GM21529 (cell line): ENCODE measurements at regions not wholly inside any gene's neighbourhood (a gene's known extent, or its start where the extent isn't known, plus 50 kb on each side); places are given as distances from the start of the nearest gene placed in this dataset.
"Not testable (repeated sequence)": the region's sequence is repeated elsewhere in the genome, so short reads cannot be mapped to it uniquely, and the experiment has no call there.

ENCODE experiments used
- ATAC-seq: cut with Tn5 transposase; IDR thresholded peaks from one replicate; pipeline ENCODE4 v1.9.1; 2021; ENCODE audit not compliant: unreplicated experiment

DNA sequence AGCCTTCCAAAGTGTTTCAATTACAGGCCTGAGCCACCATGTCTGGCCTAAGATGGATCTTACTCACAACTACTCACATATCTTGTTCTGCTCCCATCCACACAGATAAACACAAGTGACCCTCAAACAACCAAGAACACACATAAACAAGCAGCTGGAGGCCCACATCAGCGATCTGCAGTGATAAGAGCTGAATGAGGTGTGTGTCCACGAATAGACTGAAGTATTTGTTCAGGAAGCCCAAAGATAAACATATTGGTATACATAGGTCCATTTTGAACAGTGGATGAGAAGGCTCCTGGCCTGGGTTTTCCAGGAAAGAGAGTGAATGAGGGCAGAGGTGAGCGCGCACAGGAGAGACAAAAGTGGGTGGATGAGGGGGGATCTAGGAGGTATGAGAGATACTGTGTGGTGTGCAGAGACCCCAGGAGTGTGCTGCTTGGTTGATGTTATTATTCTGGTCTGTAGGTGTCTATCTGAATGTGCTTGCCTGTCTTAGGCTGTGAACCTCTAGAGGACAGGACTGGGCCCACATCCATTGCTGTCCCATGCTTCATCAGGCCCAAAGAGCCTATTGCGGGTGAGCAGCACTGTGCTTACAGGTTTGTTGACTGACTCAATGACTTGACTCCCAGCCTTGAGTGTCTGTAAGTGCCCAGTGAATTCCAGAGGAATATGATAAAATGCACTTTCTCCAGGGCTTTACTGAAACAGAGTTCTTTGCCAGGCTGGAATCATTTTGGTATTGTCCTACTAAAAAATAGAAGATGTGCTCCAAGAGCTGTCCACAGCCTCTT lies 79.9 kb upstream of the ATP1A1 start:
- ATAC-seq, result no peak

DNA sequence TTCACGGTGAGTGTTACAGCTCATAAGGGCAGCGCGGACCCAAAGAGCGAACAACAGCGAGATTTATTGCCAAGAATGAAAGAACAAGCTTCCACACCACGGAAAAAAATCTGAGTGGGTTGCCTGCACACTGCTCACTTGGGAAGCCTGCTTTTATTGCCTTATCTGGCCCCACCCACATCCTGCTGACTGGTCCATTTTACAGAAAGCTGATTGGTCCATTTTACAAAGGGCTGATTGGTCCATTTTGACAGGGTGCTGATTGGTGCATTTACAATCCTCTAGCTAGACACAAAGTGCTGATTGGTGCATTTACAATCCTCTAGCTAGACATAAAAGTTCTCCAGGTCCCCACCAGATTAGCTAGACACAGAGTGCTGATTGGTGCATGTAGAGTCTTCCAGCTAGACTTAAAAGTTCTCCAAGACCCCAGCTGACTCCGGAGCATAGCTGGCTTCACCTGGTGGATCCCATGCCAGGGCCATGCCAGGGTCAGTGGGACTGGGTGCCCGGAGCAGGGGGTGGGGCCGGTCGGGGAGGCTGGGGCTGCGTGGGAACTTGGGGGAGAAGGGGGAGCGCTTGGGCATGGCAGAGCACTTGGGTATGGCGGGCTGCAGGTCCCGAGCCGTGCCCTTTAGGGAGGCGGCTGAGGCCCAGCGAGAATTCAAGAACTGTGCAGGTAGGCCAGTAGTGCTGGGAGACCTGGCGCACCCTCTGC lies 75.4 kb upstream of the ATP1A1 start:
- no peak for ATAC-seq

DNA sequence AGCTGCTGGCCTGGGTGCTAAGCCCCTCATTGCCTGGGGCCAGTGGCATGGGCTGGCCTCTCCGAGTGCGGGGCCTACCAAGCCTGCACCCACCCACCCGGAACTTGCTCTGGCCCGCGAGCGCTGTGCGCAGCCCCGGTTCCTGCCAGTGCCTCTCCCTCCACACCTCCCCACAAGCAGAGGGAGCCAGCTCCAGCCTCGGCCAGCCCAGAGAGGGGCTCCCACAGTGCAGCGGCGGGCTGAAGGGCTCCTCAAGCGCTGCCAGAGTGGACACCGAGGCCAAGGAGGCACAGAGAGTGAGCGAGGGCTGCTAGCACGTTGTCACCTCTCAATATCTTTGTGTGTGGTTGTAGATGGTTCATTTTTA lies 74.8 kb upstream of the ATP1A1 start:
- ATAC-seq, result not testable (repeated sequence)

DNA sequence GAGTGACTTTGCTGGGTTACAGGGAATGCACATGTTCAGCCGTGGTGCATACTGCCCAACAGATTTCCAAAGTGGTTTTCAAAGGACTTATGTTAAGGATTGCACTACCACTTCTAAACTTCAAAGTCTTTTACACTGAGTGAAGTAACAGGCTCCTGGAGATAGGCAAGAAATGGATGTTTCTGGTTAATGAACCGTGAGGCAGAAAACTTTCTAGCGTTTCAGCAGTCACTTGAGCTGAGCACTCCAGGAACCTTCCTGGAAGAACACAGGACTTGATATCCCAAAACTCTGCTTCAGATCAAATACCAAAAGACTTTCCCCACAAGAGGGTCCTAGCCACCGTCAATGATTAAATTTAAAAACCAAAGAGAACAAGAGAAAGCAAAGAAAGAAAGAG lies 74.3 kb upstream of the ATP1A1 start:
- ATAC-seq, result no peak

DNA sequence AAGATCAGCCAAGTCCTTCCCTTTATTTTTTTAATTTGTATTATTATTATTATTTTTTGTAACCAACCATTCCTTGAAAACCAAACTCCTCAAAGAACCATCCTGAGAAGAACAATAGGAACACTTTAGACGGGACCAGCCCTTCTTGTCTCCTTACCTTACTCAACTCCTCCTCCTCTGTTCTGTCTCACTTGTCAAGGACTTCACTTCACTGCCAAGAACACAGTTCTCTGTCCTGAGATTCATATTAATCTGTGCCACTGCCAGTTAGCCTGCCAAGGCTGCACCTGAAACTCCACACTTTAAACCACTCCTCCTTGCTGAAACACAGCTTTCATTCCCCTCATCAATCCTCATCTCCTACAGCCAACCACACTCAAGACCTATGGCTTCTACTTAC lies 73.8 kb upstream of the ATP1A1 start:
- no peak for ATAC-seq

DNA sequence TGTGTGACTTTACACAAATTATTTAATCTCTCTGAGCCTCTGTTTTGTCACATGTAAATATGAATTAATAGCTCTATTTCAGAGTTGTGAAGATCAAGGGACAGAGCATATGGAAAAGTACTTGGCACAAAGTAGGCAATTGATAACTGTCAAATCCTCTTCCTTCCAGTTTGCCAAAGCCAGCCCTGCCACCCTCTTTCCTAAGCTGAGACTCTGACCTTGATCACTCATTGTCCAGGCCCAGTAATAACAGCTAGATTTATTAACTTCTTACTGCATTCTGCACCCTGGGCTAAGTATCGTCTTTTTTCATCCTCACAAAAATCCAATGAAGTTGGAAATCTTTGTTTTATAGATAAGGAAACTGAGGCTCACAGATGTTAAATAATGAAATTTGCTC lies 70.8 kb upstream of the ATP1A1 start:
- ATAC-seq, result no peak

DNA sequence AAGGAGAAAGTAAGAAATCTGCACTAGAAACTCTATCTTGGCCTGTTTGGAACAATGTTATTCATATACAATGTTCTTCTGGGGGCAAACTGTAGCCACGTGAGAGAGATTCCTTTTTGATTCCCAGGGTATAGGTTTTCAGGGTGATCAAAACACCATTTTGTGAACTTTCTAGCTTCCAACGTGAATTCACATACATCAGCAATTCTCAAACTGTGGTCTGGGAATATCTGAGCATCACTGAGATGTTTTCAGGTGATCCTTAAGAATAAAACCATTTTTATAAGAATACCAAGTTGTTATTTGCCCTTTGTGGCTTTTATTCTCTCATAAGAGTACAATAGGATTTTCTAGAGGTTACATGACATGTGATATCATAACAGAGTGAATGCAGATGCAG lies 66.9 kb upstream of the ATP1A1 start:
- no peak for ATAC-seq

DNA sequence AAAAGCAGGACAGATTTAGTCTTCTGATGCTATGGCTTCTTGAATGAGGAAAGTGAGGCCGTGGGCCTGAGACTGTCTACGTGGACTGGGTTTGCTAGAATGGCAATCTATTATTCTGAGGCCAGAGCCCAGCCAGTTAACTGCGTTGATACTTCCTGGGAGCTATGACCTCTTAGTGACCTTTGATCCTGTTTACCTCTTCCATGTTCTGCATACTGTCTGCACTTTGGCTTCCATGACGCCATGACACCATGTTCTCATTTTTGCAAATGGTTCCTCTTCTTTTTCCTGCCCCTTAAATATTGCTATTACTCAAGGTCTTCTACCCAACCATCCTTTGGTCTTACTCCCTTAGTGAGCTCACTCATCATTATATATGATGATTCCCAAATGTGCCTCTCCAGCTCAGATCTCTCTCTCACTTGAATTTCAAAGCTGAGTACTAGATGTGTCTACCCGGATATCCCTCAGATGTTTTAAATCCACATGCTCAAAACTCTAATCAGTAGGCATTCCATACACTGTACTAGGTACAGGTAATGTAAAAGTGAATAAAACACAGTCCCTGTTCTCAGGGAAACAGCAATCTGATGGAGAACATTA lies 66.1 kb upstream of the ATP1A1 start:
- no peak for ATAC-seq

DNA sequence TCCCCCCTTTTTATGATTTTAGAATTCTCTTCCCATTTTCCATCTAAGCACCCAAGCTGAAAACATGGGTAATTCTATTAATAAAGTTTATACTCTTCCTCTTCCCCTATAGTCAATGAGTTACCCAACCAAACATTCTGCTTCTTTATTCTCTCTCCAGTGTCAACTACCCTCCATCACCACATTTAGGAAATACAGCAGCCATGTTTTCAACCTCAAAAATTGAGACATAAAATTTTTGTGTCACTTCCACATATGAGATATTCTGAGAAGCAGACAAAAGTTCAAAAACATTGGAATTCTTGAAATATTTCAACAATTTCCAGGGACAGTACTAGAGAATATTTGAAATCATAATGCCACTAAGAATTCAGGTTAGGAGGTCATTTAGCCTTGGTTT lies 64.8 kb upstream of the ATP1A1 start:
- ATAC-seq, result no peak

DNA sequence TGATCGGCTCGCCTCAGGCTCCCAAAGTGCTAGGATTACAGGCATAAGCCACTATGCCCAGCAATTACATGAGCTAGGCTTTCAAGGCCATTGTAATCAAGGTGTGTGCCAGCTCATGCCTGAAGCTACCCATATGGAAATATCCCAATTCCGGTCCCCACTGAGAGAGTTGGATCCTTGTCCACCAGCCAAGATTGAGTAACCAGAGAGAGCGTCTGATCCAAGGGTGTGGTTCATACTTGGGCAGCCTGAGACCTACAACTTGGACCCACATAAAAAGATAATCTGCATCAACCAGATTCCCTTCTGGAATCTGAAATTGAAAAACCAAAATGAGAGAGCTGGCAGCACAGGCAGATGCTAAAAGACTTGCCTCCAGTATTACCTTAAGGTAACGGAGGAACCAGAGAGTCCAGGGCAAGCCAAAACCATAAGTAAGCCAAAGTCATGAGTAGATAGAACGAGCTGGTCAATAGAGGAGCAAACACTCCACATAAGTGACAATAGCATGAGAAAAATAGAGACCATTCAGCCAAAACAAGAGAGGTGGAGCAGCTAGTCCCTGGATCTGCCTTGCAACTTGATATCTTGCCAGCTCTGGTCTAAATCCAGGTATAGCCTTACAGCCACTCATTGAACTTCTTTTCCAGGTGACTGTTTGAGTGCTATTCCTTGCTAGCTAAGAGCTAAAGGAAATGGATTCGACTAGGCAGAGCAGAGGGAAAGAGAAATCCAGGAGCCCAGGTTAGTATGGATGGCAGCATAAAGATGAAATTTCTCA lies 63.8 kb upstream of the ATP1A1 start:
- ATAC-seq, result no peak

DNA sequence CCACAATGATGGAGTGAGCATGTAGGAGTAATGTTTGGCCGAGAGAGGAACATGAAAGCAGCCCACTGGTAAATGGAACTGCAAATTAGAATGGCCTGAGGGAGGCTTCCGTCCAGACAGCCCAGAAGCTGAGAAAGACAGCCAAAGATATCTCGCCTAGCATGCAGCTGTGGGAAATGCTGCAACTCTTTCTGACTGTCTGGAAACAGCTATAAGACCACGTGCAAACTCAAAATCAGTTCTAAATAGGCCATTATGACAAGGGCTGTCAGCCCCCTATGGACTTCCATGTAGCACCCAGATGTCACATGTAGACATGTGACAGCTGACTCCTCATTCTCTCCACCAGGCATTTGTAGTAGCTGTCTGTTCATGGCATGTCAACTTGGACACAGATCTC lies 62.9 kb upstream of the ATP1A1 start:
- no peak for ATAC-seq

DNA sequence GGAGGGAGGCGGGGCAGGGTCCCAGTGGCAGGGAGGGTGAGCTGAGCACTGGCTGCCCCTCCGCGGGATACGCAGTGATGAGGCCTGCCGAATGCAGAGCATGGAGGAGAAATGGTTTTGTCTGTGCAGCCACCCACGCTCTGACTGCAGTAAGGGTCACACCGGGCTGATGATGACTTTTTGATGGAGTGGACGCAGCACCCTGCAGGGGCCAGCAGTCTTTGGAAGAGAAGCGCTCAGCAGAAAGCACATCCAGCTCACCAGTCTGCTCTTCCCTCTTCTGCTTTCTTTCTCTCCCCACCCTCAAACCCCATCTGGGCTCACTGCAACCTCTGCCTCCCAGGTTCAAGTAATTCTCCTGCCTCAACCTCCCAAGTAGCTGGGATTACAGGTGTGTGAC lies 61.9 kb upstream of the ATP1A1 start:
- no peak for ATAC-seq

DNA sequence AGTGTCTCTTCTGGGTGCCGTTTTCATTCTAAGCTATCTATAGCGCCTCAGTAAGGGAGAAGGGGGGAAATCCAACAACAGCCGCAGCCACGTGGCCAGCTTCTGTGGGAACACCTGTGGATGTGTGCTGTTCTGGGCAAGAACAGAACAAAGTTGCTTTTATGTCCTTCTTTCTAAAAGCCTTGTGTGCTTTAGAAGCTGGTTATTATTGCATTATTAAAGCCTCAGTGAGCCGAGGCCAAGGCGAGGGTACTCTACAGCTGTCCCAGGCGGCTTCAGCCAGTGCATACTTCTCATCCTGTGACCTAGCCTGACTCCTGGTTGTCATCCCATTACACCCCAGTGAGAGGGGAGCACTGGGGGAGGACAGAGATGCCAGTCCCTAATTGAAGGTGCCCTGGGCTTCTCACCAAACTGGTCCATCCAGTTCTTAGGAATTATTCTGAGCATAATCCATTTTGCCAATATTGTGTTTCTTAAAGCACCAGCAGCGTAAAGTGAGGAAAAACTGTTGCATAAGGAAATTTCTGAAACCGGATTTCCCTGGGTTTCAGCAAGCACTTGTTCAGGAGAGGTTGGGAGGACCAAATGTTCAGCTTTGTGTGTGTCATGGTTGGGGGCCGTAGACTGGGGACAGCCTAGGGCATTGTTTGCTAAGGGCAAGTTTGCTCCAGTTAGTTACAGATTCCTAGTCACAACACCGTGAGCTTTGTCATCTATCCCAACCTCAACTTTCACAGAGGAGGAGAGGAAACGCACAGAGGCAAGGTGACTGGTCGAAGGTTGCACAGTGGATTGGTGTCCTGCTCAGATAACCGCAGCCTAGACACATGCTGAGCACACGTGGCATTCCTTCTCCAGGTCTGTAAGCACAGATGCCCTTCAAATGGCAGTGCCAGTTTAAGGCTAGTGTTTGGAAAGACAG lies 61.0 kb upstream of the ATP1A1 start:
- no peak for ATAC-seq

DNA sequence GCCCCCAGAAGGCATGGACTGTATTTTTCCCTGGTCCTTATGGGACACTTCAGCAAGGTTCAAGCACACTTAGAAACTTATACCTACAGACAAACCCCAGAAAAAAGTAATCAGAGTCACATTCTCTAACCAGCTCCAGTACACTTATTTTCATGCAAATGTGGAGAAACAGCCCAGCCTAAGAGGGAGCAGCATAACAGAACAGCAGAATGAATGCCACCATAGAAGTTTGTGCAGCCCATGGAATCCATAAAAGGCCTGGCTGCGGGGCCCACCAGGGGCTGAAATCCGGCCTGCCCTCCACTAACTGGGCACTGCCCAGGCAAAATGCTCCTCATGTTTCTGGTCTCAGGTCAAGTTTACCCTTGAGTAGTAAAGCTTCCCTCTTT lies 60.4 kb upstream of the ATP1A1 start:
- no peak for ATAC-seq

DNA sequence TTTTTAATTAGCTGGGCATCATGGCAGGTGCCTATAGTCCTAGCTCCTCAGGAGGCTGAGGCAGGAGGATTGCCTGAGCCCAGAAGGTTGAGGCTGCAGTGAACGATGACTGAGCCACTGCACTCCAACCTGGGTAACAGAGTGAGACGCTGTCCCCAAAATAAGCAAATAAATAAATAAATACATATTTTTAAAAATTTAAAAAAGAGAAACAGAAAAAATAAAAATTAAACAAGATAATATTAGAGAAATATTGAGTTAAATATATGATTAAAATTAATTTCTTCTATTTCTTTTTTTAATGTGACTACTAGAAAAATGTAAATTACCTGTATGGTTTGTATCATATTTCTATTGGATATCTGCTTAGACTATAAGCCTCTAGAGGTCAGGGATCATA lies 59.3 kb upstream of the ATP1A1 start:
- no peak for ATAC-seq

DNA sequence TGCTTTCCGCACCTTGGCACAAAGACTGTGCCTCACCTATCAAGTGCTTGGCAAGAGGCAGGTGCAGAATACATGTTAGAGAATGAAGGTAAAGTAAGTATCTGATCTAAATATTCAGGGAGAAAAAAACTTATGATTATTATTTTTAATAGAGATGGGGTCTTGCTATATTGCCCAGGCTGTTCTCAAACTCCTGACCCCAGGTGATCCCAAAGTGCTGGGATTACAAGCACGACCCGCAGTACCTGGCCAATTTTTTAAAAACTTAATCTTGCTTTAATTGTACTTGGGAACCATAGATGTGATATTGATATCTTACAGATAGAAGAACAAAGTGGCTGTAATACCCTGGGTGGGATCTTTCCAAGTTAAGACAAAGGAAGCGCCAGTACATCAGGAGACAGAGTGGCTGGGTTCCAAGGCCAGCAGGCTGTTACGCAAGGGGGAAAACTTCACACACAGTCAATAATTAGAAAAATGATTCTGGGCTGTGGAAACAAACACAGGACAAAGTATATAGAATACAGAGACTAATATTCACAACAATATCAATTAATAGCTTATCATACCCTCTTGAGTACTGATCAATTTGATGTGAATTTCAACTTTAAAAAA lies 58.6 kb upstream of the ATP1A1 start:
- ATAC-seq, result no peak

DNA sequence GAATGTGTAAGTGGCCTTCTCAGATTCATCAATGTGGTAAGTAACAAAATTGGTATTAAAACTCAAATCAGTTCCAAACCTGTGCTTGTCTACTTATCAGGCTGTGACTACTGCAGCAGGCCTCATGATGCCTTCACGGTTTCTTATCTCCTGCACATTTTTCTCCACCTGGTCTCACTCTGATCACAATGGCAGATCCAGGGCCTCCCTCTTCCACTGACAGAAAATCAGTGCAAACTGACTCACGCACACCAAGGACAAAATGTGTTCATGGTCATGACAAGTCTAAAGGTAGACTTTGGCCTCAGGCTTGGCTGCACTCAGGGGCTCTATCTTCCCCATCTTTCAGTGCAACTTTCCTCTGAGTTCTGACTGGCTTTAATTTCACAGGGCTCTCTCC lies 56.7 kb upstream of the ATP1A1 start:
- no peak for ATAC-seq

DNA sequence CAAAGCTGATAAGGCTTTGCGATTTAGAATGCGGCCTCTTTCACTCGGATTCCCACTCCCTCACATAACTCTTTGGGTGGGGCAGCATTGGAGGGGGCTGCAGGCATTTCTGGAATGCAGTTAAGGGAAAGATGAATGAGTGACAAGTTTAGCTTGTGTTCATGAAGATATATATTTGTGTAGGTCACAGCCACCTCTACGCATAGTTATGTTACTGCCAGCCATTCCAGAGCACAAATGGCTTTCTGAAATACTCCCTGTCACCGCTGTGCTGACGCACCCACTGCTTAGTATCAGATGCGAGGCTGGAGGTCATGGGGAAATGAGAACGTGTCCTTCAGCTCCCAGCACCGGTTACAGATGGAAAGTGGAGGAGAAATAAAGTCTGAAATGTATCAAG lies 54.1 kb upstream of the ATP1A1 start:
- no peak for ATAC-seq

DNA sequence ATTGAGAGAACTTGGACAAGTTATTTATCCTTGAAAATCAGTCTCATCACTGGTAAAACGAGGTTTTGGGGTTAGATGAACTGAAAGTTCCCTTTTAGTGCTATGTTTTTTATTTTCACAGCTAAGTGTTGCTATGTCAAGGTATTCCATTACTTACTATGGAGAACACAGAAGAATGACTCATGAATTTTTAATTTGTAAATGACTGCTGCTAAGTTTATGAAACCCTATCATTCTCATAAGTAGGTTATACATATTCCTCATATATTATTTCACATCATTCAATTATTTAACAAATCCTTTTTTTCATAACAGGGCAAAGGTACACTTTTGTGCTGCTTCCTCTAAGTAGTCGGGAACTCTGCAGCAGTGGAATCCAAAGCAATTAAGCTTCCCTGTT lies 52.2 kb upstream of the ATP1A1 start:
- ATAC-seq, result no peak

DNA sequence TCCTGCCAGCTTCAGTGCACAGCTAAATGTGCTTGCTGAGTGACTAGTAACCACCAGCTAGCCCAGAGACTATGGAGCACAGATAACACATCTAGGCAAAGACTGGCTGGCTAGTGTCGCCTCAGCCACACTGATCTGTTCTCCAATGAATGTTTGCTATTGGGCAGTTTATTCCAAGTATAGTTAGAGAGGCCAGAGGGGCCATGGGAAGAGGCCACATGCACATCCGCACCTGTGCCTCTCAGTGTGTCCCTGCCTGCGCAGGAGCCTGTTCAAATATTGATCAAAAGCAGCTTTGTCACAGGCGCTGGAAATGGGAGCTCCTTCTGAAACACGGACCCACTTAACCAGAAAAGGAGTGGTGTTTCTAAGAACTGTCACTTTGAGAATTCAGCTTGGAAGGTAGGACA lies 51.3 kb upstream of the ATP1A1 start:
- ATAC-seq, result no peak
